GM21717 (cell line): ENCODE measurements at regions not wholly inside any gene's neighbourhood (a gene's known extent, or its start where the extent isn't known, plus 50 kb on each side); places are given as distances from the start of the nearest gene placed in this dataset.
"Not testable (repeated sequence)": the region's sequence is repeated elsewhere in the genome, so short reads cannot be mapped to it uniquely, and the experiment has no call there.

Experiments
- ATAC-seq: cut with Tn5 transposase; IDR thresholded peaks from one replicate; pipeline ENCODE4 v1.9.1; 2021; ENCODE audit warnings: mild to moderate bottlenecking, moderate library complexity; ENCODE audit not compliant: unreplicated experiment

DNA sequence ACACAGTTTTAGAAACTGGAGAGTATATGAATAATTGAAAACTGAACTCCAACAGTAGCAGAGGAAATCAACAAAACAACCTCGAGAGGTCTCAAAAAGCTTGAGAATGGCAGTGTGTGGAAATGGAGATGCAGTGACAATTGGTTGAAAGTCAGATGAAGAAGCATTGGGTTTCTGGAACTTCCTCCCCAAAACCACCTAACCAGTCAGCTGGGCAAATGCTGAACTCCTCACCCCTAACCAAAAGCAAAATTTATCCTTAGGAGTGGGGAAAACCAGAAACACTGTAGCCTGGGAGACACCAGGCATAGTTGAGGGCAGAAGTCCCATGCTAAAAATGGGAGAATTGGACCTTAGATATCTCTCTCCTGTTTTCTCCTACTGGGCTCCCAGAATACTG, 109.9 kb downstream of the TANC2 start:
- no peak for ATAC-seq

DNA sequence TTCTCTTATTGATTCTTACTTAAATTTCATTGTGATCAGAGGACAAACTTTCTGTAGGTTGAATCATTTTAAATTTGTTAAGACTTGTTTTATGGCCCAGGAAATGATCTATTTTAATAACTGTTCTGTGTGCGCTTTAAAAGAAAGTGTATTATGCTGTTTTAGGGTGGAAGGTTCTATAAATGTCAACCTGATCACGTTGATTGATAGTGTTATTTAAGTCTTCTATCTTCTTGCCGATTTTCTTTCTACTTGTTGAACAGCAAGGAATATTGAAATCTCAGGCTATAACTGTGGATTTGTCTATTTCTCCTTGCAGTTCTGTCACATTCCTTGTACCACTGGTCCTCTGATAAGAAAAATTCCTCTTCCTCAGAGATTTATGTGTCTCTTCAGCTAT, 112.7 kb downstream of the TANC2 start:
- ATAC-seq = no peak

DNA sequence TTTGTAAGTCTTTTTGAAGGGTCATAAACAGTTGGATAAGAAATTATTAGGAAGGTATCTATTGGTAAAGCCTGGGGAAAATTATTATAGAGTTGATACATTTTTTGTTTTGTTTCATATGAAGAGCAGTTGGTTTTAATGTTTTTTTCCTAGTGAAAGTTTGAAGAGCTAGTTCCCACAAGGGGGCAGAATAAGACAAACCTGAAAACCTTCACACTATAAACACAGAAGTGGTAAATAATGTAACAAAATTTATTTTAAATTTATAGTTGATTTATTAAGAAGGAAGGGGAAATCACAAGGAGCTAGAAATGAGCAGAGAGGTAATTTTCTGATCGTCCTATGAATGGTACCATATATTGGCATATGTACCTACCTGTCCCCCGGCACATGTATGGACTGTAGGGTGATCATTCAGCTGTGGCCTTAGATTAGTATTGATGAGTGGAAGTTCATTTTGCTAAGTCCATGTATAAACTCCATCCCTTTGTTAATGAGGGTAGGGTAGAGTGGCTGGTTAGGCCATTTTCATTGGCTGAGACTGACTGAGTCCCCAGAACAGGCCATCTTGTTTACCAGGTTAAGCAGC, 116.3 kb downstream of the TANC2 start:
- ATAC-seq = no peak

DNA sequence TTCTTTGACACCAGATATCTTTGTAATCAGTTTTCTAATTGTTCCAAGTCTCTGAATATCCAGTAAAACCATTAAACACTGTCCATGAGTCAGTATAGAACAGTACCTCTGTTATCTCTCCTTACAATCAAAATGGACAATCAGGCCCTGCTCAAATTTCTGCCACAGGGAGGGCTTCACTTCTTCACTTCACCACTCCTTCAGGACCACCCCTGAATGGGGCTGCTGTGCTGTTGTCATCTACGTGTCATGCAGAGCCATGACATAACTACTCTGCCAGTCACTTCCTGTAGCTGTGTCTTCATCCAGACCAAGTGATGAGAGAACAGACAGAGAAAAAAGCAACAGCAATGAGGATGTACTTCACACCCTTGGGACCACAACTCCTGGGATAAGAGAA, 116.9 kb downstream of the TANC2 start:
- no peak for ATAC-seq

DNA sequence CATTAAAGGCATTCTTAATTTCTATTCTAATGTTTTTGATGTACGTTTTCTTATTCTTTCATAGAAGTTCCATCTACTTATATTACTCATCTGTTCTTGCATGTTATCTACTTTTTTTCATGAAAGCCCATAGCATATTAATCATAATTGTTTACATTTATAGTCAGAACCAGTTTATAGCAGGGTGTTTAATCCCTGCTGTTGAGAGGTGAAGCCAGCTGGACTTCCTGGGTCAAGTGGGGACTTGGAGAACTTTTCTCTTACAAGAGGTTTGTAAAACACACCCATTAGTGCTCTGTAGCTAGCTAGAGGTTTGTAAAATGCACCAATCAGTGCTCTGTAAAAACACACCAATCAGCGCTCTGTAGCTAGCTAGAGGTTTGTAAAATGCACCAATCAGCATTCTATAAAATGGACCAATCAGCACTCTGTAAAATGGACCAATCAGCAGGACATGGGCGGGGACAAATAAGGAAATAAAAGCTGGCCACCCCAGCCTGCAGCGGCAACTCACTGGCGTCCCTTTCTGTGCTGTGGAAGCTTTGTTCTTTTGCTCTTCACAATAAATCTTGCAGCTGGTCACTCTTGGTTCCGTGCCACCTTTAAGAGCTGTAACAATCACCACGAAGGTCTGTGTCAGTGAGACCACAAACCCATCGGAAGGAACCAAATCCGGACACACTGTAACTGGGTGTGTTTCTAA, 120.6 kb downstream of the TANC2 start:
- ATAC-seq = no peak

DNA sequence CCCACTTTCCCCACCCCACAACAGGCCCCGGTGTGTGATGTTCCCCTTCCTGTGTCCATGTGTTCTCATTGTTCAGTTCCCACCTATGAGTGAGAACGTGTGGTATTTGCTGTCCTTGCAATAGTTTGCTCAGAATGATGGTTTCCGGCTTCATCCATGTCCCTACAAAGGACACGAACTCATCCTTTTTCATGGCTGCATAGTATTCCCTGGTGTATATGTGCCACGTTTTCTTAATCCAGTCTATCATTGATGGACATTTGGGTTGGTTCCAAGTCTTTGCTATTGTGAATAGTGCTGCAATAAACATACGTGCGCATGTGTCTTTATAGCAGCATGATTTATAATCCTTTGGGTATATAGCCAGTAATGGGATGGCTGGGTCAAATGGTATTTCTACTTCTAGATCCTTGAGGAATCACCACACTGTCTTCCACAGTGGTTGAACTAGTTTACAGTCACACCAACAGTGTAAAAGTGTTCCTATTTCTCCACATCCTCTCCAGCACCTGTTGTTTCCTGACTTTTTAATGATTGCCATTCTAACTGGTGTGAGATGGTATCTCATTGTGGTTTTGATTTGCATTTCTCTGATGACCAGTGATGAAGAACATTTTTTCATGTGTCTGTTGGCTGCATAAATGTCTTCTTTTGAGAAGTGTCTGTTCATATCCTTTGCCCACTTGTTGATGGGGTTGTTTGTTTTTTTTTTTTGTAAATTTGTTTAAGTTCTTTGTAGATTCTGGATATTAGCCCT, 124.5 kb downstream of the TANC2 start:
- ATAC-seq = not testable (repeated sequence)

DNA sequence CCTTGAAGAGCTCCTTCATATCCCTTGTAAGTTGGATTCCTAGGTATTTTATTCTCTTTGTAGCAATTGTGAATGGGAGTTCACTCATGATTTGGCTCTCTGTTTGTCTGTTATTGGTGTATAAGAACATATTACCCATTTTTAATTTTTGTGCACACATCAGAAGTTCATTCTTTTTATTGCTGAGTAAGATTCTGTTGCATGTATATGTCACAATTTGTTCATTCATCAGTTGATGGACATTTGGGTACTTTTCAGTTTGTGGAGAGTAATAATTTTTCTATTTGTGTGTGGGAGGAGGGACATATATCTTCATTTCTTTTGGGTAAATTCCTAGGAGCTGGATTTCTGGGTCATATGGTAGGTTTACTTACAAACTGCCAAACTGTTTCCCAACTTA, 125.9 kb downstream of the TANC2 start:
- ATAC-seq = not testable (repeated sequence)

DNA sequence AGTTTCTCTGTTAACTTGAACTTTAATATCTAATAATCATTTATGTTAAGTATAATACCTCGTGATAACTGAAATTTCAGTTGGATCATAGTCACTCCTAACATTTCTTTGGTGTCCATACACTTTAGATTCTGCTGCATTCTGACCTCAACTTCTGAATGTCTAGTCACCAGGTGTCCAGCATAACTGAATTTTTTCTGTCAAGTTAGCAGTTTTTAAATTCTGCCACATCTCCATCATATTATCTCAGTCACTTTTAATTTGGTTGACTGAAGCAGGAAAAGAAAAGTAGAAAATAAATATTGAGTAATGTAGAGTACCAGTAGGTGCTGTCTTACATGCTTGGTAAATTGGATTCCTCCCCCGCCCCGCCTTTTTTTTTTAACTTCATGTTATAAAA, 128.6 kb downstream of the TANC2 start:
- ATAC-seq = no peak

DNA sequence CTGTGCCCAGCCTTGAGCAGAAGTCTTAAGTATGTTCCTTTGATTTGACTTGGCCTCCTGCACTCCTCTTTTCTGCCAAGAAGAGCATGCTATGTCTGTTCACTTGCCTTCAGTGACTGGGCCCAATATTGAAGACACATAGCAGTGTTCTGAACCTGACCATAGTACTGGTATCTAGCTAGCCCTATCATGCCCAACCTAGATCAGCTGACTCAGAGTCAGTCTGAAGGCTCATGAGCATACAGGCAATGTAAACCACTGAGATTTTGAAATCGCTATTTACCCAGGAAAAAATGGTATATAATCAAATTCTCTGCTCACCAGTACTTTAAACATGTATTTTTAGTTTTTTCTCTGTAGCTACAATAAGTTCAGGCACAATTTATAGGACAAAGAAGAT, 129.4 kb downstream of the TANC2 start:
- no peak for ATAC-seq

DNA sequence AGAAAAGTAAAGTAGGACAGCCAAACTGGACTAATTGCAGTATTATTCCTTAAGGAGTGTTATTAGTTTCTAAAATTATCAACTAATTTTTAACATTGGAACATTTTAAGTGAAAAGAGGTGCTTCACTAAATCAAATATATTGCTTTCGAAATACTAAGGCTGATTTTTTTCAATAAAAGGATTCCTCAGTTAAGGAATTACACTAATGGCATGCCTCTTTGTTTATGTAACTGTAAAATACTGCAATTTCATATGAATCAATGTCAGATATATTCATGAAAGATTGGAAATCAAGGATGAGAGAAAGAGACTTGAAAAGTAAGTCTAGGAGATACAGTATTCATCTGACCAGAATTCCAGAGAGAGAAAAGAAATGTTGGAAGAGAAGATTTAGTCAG, 129.8 kb downstream of the TANC2 start:
- ATAC-seq = no peak

DNA sequence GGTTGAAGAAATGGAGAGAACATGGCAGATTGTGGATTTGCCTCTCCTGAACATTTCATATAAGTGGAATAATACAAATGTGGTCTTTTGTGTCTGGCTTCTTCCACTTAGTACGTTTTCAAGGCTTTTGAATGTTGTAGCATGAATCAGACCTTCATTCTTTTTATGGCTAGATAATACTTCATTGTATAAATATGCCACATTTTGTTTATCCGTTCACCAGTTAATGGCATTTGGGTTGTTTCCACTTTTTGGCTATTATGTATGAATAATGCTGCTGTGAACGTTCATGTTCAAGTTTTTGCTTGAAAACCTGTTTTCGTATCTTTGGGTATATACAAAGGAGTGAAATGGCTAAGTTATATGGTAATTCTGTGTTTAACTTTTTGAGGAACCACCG, 130.4 kb downstream of the TANC2 start:
- no peak for ATAC-seq

DNA sequence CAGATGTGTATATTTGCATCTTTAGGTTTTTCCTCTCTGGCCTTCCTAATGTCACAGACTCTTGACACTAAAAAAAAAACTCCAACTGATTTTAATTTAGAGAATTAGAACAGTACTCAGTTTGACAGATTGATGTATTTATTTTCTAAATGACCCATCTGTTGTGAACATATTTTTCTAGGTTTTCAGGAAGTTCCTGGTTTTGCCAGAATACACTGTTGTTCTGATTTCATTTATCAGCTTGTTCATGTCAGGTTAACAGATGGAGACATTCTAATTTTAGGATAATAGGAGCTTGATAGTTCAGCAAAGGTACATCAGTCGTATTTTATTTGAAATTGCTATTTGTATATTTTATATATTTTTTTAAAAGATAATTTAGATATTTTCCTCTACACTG, 133.4 kb downstream of the TANC2 start:
- ATAC-seq = no peak

DNA sequence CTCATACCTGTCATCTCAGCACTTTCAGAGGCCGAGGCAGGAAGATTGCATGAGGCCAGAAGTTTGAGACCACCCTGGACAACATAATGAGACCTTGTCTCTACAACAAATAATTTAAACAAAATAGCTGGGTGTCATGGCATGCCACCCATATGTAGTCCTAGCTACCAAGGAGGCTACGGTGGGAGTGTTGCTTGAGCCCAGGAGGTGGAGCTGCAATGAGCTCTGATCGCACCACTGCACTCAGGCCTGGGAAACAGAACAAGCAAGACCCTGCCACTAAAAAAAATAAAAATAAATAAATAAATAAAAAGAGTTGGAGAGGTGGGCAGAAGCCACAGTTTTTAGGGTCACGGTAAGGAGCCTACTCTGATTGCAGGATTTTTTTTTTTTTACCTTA, 136.0 kb downstream of the TANC2 start:
- no peak for ATAC-seq

DNA sequence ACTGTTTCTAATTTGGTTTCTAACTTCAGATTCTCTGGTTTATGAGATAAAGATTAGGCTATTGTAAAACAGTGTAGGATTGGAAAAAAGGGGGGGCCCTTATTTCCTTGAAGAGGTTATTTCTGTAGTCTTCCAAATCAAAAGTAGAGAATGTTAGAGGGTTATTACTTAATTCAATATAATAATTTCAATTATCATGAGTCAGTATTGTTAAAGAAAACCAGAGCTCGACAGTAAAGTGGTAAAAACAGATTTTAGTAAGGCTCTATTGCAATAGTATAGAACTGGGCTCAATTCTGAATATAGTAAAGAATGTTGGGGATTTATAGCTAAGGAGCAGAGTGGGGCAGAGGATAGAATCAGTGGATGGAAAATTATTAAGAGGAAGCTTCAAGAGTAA, 140.0 kb downstream of the TANC2 start:
- ATAC-seq = no peak

DNA sequence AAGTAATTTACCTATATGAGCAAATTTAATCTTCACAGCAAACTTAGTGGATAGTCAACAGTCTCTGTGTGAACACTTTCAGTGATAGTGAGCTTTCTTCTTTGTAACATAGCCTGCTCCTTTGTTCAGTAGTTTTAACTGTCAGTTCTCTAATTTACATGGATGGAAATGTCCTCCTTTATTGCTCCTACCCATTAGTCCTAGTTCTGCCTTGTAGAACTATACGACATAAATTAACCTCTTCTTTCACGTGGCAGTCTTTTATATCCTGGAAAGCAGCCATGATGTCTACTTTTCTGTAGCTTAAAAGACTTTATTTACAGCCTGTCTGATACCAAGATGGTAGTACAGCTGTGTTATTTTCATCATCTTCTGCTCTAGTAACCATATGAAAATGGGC, 143.6 kb downstream of the TANC2 start:
- ATAC-seq = no peak

DNA sequence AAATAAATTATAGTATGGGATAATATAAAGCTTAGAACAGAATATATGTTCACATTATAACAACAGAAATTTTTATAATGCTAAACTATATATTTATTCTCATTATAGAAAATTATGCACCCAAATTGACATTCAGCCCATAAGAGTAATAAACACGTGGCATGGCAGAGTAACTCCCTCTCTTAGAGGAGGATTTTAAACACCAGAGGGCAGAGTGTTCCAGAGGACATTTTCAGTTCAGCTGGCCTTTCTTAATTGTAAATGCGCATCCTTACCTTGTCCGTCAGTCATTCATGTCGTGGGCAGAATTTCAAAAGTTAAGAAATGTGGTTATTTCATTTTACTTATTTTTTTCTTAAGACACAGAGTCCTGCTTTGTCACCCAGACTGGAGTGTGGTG, 147.1 kb downstream of the TANC2 start:
- ATAC-seq = no peak

DNA sequence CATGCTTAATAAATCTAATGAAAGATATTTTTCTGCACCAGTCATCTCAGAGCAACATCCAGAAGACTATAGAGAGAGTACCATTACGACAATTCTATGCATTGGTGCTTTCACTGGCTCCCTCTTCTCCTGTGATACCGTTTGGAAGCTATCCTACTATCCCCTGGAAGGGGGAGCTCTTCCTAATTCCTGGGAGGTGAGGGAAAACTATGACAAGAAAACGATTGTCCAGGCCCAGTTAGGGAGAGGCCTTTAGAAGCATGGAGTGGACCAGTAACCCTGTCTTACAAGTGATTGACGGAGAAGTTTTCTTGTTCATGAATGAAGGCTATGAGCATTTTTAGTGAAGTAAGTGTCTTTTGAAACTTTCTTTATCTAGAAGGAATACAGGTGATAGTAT, 150.2 kb downstream of the TANC2 start:
- no peak for ATAC-seq

DNA sequence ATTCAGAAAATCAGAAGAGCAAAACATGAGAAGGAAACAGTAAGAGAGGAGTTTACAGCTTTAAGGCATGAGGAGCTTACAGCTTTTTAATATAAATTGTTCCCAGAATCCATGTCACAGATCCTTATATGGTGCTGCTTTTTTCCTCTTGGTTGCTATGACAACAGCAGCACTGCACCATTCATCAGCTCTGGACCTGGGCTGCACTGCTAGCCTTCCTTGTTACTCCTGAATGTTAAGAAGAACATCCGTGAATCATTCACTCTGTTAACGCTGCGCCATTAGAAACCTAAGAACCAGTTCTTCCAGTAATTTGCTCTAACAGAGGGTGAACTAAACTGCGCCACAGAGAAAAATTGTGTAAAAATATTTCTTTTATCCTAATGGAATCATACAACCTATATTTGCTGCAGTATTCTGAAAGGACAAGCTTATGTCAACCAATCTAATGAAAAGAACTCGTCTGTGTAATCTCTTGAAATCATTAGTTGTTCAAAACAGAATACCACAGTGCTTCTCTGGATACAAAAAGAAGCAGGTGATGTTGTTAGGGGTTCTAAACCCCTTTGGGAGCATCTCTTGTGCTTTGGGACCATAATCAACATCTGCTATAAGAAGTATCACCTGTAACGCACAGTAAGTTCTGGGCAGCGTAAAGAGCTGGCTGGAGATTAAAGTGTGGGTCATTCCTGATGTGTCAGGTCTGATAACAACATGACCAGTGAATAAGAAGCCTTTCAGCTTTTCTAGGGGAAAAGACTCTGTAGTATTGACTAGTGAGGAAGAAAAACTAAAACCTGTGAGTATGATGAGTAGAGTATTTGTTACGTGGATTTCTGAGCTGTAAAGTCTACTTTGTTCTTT, 151.2 kb downstream of the TANC2 start:
- no peak for ATAC-seq

DNA sequence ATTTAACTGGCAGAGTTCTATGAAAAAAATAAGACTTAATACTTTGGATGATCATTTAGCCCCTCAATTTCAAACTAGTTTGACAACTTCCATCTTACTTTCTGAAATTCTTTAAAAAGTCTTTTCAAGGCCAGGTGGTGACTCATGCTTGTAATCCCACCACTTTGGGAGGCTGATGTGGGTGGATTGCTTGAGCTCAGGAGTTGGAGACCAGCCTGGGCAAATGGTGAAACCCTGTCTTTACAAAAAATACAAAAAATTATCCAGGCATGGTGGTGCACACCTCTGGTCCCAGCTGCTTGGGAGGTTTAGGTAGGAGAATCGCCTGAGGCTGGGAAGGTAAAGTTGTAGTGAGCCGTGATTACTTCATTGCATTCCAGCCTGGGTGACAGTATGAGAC, 154.4 kb downstream of the TANC2 start:
- ATAC-seq = no peak

DNA sequence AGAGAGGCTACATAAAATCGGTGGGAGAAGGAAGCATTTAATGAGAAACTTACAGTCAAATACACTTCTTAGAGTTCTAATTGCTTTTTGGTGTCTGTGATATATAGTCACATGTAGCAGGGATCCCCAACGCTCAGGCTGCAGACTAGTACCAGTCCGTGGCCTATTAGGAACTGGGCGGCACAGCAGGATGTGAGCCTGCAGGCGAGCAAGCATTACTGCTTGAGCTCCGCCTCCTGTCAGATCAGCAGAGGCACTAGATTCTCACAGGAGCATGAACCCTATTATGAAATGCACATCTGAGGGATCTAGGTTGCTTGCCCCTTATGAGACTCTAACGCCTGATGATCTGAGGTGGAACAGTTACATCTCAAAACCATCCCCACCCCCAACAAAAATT, 158.5 kb downstream of the TANC2 start:
- ATAC-seq = no peak

DNA sequence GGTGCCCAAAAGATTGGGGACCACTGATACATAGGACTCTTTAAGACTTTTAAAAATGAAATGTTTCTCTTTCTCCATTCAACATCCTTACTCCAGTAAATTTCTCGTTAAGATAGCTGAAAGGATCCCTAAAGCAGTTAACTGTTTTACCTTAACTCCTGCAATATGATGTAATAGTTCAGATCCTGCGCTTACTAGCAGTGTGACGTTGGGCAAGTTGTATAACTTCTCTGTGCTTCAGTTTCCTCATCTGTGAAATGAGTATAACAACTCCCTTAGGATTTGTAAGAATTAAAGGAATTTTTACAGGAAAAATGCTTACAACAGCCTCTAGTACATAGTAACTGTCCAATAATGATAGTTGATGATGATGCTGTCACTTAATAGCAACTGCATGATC, 158.9 kb downstream of the TANC2 start:
- no peak for ATAC-seq
